Sigmoid colon (tissue), 6 donors: ENCODE measurements at regions not wholly inside any gene's neighbourhood (a gene's known extent, or its start where the extent isn't known, plus 50 kb on each side); places are given as distances from the start of the nearest gene placed in this dataset.
"Not testable (repeated sequence)": the region's sequence is repeated elsewhere in the genome, so short reads cannot be mapped to it uniquely, and the experiment has no call there.

Source experiments
- DNase-seq: peaks from one replicate; pipeline ENCODE4 v3.0.0-alpha.2; 2019
- H3K27ac ChIP-seq, 4 donors: fragments of 200-600 bp; sonication (generic); one replicate each; pipeline ENCODE4 v1.5.1; 2016 to 2019; ENCODE audit warnings: mild to moderate bottlenecking in 1 of 4
- H3K27me3 ChIP-seq, 3 donors: fragments of 200-600 bp; sonication (generic); one replicate each; pipeline ENCODE4 v1.5.1; 2019; ENCODE audit warnings: mild to moderate bottlenecking in 1 of 3
- H3K36me3 ChIP-seq, 4 donors: fragments of 200-600 bp; sonication (generic); one replicate each; pipeline ENCODE4 v1.5.1; 2016 to 2019
- H3K4me1 ChIP-seq, 4 donors: fragments of 200-600 bp; sonication (generic); one replicate each; pipeline ENCODE4 v1.5.1; 2017 to 2019
- H3K4me3 ChIP-seq, 4 donors: fragments of 200-600 bp; sonication (generic); one replicate each; pipeline ENCODE4 v1.5.1; 2017 to 2019; ENCODE audit warnings: mild to moderate bottlenecking in 2 of 4, moderate library complexity in 1 of 4
- H3K9me3 ChIP-seq, 4 donors: fragments of 200-600 bp in 3 of 4; sonication (generic) in 3 of 4; one replicate each; pipeline versions ENCODE4 v1.5.1 to v1.6.1; 2013 to 2019
- CTCF ChIP-seq, 4 experiments: fragments of 450-650 bp in 3 of 4; fragments of 200-600 bp in 1 of 4; IDR thresholded peaks; one replicate each; pipeline ENCODE4 v1.5.1; 2016 to 2019; ENCODE audit warnings: antibody characterized with exemption in 4 of 4, mild to moderate bottlenecking in 3 of 4, moderate library complexity in 2 of 4
- EP300 ChIP-seq, 4 donors: sonication (generic); formaldehyde crosslinking; IDR thresholded peaks; one replicate each; pipeline ENCODE4 v1.6.1; 2017; ENCODE audit warnings: antibody characterized with exemption in 4 of 4
- POLR2A ChIP-seq, 2 donors: fragments of 450-650 bp; IDR thresholded peaks; one replicate each; pipeline ENCODE4 v1.6.1; 2016; ENCODE audit warnings: antibody characterized with exemption in 2 of 2, mild to moderate bottlenecking in 2 of 2, moderate library complexity in 2 of 2
- POLR2AphosphoS5 ChIP-seq, 4 donors: sonication (generic); formaldehyde crosslinking; IDR thresholded peaks; one replicate each; pipeline ENCODE4 v1.6.1; 2017; ENCODE audit warnings: antibody characterized with exemption in 4 of 4
- WGBS, 2 donors: extraction: QIAGEN DNeasy Blood & Tissue Kit; methylation state at CpG; one replicate each; pipeline ENCODE4 v1.1.7; 2013; 5-methylcytosine and 5-hydroxymethylcytosine counted together
- intact Hi-C: fragments of 100-400 bp; cut with DNase I; formaldehyde crosslinking; loops from one replicate; pipeline ENCODE4 v1.15.1; 2023
- donor health status: healthy with polysubstance abuse.
- donor health status: healthy.

GRCh38 chr6:6074190-6074589, 67.5 kb upstream of the NRN1 start:
- Histone ChIP-seq H3K36me3 (no peaks in the 10 kb centered on the region), H3K4me1 (no peaks in the 10 kb centered on the region), H3K9me3 (peaks cover 0 to 2% (median 0%) of the 10 kb centered on the region in 4 donors), H3K4me3 (no peak overlapping the region), H3K27ac (no peak overlapping the region), H3K27me3 (no peaks in the 10 kb centered on the region)
- DNase-seq: no peak
- intact Hi-C loops: no loop called here
- TF ChIP-seq POLR2AphosphoS5 (IDR thresholded peaks at IDR 0.05) (no peak), POLR2A (IDR thresholded peaks at IDR 0.05) (no peak), CTCF (IDR thresholded peaks at IDR 0.05) (no peak), EP300 (IDR thresholded peaks at IDR 0.05) (no peak)

GRCh38 chr6:6068157-6068556, 61.4 kb upstream of the NRN1 start:
- H3K4me1 ChIP-seq, H3K36me3 ChIP-seq, H3K27ac ChIP-seq, DNase-seq, intact Hi-C loops, H3K4me3 ChIP-seq, H3K27me3 ChIP-seq, H3K9me3 ChIP-seq: not testable (repeated sequence)
- 92 to 93% methylated on average over 5 of the region's 5 CpGs for WGBS, 2 donors

GRCh38 chr6:6058054-6058444, 51.3 kb upstream of the NRN1 start:
- Histone ChIP-seq H3K36me3 (no peaks in the 10 kb centered on the region), H3K27ac (no peak overlapping the region), H3K9me3 (no peaks in the 10 kb centered on the region), H3K4me1 (no peaks in the 10 kb centered on the region), H3K4me3 (no peak overlapping the region), H3K27me3 (no peaks in the 10 kb centered on the region)
- TF ChIP-seq EP300 (IDR thresholded peaks at IDR 0.05): no peak
- no peak for TF ChIP-seq CTCF (IDR thresholded peaks at IDR 0.05)
- no peak for TF ChIP-seq POLR2A (IDR thresholded peaks at IDR 0.05)
- no peak for TF ChIP-seq POLR2AphosphoS5 (IDR thresholded peaks at IDR 0.05)
- DNase-seq: no peak
- WGBS, 2 donors: 81 to 82% methylated on average over 25 of the region's 25 CpGs
- intact Hi-C loops: loop anchor here (10.0 kb wide), 1 partner anchor 487 kb away; no protein-coding TSS in a partner anchor

GRCh38 chr6:6057442-6058053, 50.8 kb upstream of the NRN1 start:
- no peak for TF ChIP-seq POLR2AphosphoS5 (IDR thresholded peaks at IDR 0.05)
- TF ChIP-seq CTCF (IDR thresholded peaks at IDR 0.05): peak in 2 of 4 experiments; percentile 17 to 31
- TF ChIP-seq EP300 (IDR thresholded peaks at IDR 0.05): no peak
- no peak for TF ChIP-seq POLR2A (IDR thresholded peaks at IDR 0.05)
- no peak for DNase-seq
- Histone ChIP-seq H3K4me3 (no peak overlapping the region), H3K27me3 (no peaks in the 10 kb centered on the region), H3K4me1 (no peaks in the 10 kb centered on the region), H3K27ac (no peak overlapping the region), H3K9me3 (no peaks in the 10 kb centered on the region), H3K36me3 (no peaks in the 10 kb centered on the region)
- WGBS, 2 donors: 58% methylated on average over 9 of the region's 9 CpGs
- intact Hi-C loops: loop anchor here (10.0 kb wide), 1 partner anchor 487 kb away; no protein-coding TSS in a partner anchor
